Right cardiac atrium (tissue), 5 donors: ENCODE measurements at regions not wholly inside any gene's neighbourhood (a gene's known extent, or its start where the extent isn't known, plus 50 kb on each side); places are given as distances from the start of the nearest gene placed in this dataset.
"Not testable (repeated sequence)": the region's sequence is repeated elsewhere in the genome, so short reads cannot be mapped to it uniquely, and the experiment has no call there.

Experiments used
- ATAC-seq, 2 donors: fragments of 200-7000 bp; cut with Tn5 transposase; one replicate each; pipeline versions ENCODE4 v1.8.0 to v1.9.1; 2020; ENCODE audit warnings: moderate library complexity in 2 of 2, mild to moderate bottlenecking in 1 of 2
- DNase-seq, 3 donors: peaks; one replicate each; pipeline ENCODE4 v3.0.0-alpha.2; 2020
- H3K27ac ChIP-seq: one replicate; pipeline ENCODE4 v1.5.1; 2013; ENCODE audit warnings: mild to moderate bottlenecking, low read length, control low read depth, moderate library complexity
- H3K27me3 ChIP-seq: one replicate; pipeline ENCODE4 v1.6.1; 2013; ENCODE audit not compliant: control insufficient read depth, insufficient read depth
- H3K4me1 ChIP-seq: one replicate; pipeline ENCODE4 v1.6.1; 2013; ENCODE audit warnings: low read length; ENCODE audit not compliant: control insufficient read depth, insufficient read depth
- H3K4me3 ChIP-seq: one replicate; pipeline ENCODE4 v1.5.1; 2013; ENCODE audit warnings: low read length, control low read depth
- H3K9me3 ChIP-seq: one replicate; pipeline ENCODE4 v1.6.1; 2013; ENCODE audit warnings: low read length; ENCODE audit not compliant: control insufficient read depth
- WGBS: extraction: QIAGEN DNeasy Blood & Tissue Kit; methylation state at CpG from one replicate; pipeline ENCODE4 v1.1.7; 2013; 5-methylcytosine and 5-hydroxymethylcytosine counted together
- intact Hi-C, 4 donors: fragments of 100-400 bp; cut with DNase I; formaldehyde crosslinking; loops; one replicate each; pipeline versions ENCODE4 v1.11.0 to v1.14.0; 2022 to 2023
- donor health status: healthy with polysubstance abuse.
- donor health status: DM: no; HTN: yes; CAD: no.
- donor health status: DM: no; HTN: no; CAD: no.
- donor health status: DM: no; HTN: yes; CAD: no; lungs with severe emphysema.
- donor health status: DM: yes; HTN: yes; CAD: no.

GRCh38 chr15:38002883-38003477, 68.5 kb downstream of the TMCO5A start:
- DNase-seq, result peak; percentile 41 to 82 (median 76)
- intact Hi-C loops, result loop anchor here in 1 of 4 donors (10.0 kb wide), 1 partner anchor 252 kb away; the partner anchor contains the start of gene SPRED1
- ATAC-seq, result peak; percentile 78 to 81
- Histone ChIP-seq H3K27ac (no peak overlapping the region), H3K9me3 (peaks cover 3% of the 10 kb centered on the region), H3K4me3 (no peak overlapping the region), H3K27me3 (no peaks in the 10 kb centered on the region), H3K4me1 (no peaks in the 10 kb centered on the region)
- WGBS, result 85% methylated on average over 2 of the region's 2 CpGs

DNA sequence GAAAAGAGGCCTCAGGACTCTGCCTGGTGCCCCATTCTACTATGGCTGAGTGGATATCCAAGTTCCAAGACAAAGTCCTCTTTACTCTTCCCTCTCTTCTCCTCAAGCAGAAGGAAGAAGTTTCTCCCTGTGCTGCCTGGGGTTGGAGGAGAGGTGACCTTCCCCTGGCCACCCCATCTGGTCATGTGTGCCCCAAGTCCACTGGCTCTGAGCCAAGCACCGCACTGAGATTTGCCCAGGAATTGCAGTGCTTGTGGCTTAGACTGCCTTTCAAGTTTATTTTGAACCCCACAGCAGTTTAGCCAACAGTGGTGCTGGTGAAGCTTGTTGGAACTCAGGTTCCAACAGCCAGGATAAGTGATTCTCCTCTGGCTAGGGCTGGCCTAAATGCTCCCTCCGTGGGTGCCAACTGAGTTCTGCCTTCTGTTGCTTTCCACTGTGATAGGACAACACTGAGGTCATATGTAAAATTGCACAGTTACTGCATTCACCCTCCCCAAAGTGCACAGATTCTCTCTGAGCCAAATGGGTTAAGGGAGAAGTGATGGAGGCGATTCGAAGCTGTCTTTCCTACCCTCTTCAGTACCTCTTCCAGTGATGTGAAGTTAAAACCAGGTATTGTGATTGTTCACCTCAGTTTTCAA, 69.9 kb downstream of the TMCO5A start:
- intact Hi-C loops, result loop anchor here in 1 of 4 donors (10.0 kb wide), 1 partner anchor 250 kb away; the partner anchor contains the start of gene SPRED1
- H3K27me3 ChIP-seq, result no peaks in the 10 kb centered on the region
- ATAC-seq (no peak), DNase-seq (no peak)
- peaks cover 3% of the 10 kb centered on the region for H3K9me3 ChIP-seq
- no peak overlapping the region for H3K27ac ChIP-seq
- H3K4me3 ChIP-seq, result no peak overlapping the region
- H3K4me1 ChIP-seq, result no peaks in the 10 kb centered on the region
- 74% methylated on average over 4 of the region's 4 CpGs for WGBS

DNA sequence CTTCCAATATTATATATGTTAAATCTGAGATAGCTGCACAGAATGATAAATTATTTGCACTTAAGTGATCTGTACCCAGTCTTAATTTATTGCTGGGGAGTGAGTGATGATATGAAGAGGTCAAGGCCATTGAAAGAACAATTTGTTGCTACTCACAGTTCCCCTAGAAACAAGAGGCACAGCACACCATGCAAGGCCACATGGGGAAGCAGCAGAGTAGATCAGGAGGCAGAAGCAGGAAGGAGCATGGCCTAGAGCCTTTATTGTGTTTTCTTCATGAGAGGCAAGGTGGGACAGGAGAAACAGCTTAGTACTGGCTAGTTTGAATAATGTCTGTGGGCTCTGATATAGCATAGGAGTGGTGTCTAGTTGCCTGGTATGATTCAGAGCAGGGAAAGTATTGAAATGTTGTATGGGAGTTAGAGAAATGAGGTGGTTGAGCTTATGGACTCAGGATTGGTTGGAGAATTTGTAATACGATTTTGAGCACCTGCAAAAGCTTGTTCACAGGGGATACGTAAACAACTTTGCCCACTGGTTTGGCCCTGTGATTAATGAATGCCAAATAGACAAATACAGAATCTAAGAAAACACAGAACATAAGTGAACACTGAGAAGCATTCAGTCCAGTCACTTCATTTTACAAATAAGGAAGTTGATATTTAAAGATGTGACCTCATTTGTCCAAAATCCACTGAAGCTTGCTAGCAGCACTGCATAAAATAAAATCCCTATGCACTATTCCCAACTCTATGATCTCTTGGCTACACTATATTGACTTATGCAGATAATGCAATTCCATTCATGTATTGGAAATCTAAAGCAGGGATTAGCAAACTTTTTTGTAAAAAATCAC, 71.7 kb downstream of the TMCO5A start:
- DNase-seq (peak in 1 of 3 donors; percentile 49), ATAC-seq (peak; percentile 59 to 72)
- no peak overlapping the region for H3K27ac ChIP-seq
- 77% methylated on average over 2 of the region's 2 CpGs for WGBS
- no peaks in the 10 kb centered on the region for H3K27me3 ChIP-seq
- H3K4me1 ChIP-seq, result no peaks in the 10 kb centered on the region
- intact Hi-C loops, result loop anchor here in 2 of 4 donors (5.0 to 10.0 kb wide), 2 partner anchors 249 to 351 kb away; partner anchors contain the start of gene SPRED1 (in 1 of the 2)
- H3K9me3 ChIP-seq, result peaks cover 3% of the 10 kb centered on the region
- no peak overlapping the region for H3K4me3 ChIP-seq

- Histone ChIP-seq H3K4me1 (no peaks in the 10 kb centered on the region), H3K27me3 (no peaks in the 10 kb centered on the region), H3K9me3 (no peaks in the 10 kb centered on the region), H3K27ac (no peak overlapping the region), H3K4me3 (no peak overlapping the region)
- no peak for ATAC-seq
- intact Hi-C loops, result no loop called here
- no peak for DNase-seq
- 80% methylated on average over 6 of the region's 6 CpGs for WGBS
Measured at GRCh38 chr15:38010395-38010794, 76.0 kb downstream of the TMCO5A start.

GRCh38 chr15:38012894-38013293, 78.5 kb downstream of the TMCO5A start:
- DNase-seq (no peak), ATAC-seq (no peak)
- Histone ChIP-seq H3K9me3 (no peaks in the 10 kb centered on the region), H3K27me3 (no peaks in the 10 kb centered on the region), H3K27ac (no peak overlapping the region), H3K4me1 (no peaks in the 10 kb centered on the region), H3K4me3 (no peak overlapping the region)
- WGBS, result 50% methylated on average over 1 of the region's 1 CpG
- intact Hi-C loops, result no loop called here

GRCh38 chr15:38017721-38018120, 83.3 kb downstream of the TMCO5A start:
- ATAC-seq (no peak), DNase-seq (peak in 1 of 3 donors; percentile 62)
- no peak overlapping the region for H3K4me3 ChIP-seq
- no peaks in the 10 kb centered on the region for H3K4me1 ChIP-seq
- H3K27me3 ChIP-seq, result no peaks in the 10 kb centered on the region
- H3K27ac ChIP-seq, result no peak overlapping the region
- 81% methylated on average over 6 of the region's 6 CpGs for WGBS
- intact Hi-C loops, result no loop called here
- H3K9me3 ChIP-seq, result no peaks in the 10 kb centered on the region

DNA sequence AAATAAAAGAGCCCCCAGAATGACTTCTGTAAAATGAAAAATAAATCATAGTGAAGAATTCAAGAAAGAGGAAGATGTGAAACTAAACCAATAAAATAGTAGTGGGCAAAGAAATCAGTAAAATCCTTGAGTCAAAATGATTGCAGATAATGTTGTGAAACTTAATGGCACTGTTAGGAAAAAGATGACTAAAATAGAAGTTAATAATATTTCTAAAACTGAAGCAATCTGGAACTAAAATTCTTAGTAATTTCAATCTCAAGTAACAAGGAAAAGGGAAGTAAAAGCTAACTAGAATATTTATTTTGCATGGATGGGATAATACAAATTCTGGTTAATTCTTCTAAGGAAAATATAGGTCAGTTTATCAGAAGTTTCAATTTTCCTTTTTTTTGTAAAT, 84.6 kb downstream of the TMCO5A start:
- ATAC-seq (no peak), DNase-seq (no peak)
- no peak overlapping the region for H3K27ac ChIP-seq
- peaks cover 1% of the 10 kb centered on the region for H3K9me3 ChIP-seq
- no peak overlapping the region for H3K4me3 ChIP-seq
- intact Hi-C loops, result no loop called here
- no peaks in the 10 kb centered on the region for H3K4me1 ChIP-seq
- H3K27me3 ChIP-seq, result no peaks in the 10 kb centered on the region

DNA sequence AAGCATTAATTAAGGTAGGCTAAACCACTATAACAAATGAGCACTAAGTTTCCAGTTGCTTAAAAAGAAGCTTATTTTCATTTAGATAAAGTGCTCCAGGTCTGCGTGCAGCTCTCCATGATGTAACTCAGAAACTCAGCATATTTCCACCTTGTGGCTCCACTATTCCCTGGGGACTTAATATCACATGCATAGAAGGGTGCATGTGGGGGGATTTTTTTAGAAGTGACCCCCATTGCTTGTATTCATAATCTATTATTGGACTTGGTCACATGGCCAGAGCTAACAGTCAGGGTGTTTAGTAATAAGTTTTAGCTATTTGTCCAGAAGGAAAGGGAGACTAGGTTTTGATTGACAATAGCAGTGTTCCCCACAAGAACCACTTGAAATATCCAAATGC, 86.8 kb downstream of the TMCO5A start:
- Histone ChIP-seq H3K27me3 (no peaks in the 10 kb centered on the region), H3K27ac (no peak overlapping the region), H3K9me3 (peaks cover 2% of the 10 kb centered on the region), H3K4me1 (no peaks in the 10 kb centered on the region), H3K4me3 (no peak overlapping the region)
- WGBS, result 69% methylated on average over 1 of the region's 1 CpG
- ATAC-seq (no peak), DNase-seq (no peak)
- intact Hi-C loops, result no loop called here

DNA sequence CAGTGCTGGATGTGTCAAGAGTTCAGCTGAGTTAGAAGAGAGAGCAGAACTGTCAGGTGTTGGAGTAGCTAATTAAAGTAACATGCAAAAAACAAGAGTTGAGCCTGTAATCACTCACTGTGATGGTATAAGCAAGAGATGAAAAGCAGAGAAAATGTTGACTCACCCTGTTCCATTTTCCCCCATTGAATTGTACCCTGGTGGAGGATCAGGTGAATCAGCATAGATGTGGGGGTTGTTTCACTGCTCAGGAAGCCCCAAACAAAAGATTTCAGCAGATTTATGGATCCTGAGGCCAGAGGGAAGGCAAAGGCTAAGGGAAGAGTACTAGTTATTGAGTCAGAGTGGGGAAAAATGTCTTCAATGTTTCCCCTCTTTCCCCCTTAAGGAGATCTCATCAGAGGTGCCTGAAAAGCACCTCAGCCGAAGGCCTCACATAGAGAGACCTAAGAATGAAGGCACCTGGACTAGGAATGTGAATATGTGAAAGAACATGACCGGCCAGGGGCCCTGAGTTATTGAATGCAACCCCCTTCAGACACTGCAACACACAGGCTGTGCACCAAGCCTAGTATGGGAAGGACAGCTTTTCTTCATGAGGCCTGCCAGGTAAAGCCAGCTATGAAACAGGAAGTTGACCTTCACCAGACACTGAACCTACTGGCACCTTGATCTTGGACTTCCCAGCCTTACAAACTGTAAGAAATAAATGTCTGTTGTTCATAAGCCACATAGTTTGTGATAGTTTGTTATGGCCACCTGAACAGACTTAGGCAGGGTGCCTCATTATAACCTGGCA, 90.1 kb downstream of the TMCO5A start:
- H3K9me3 ChIP-seq, result peaks cover 2% of the 10 kb centered on the region
- no peak overlapping the region for H3K4me3 ChIP-seq
- DNase-seq, result no peak
- no peaks in the 10 kb centered on the region for H3K4me1 ChIP-seq
- WGBS, result 88% methylated on average over 2 of the region's 2 CpGs
- no peak for ATAC-seq
- H3K27ac ChIP-seq, result no peak overlapping the region
- intact Hi-C loops, result no loop called here
- H3K27me3 ChIP-seq, result no peaks in the 10 kb centered on the region

GRCh38 chr15:38025656-38026055, 91.2 kb downstream of the TMCO5A start:
- H3K4me1 ChIP-seq, H3K27me3 ChIP-seq, H3K27ac ChIP-seq, H3K9me3 ChIP-seq, DNase-seq, intact Hi-C loops, ATAC-seq, H3K4me3 ChIP-seq: not testable (repeated sequence)
- 95% methylated on average over 1 of the region's 1 CpG for WGBS
